Stimulated activated CD4-positive, alpha-beta T cell treated with anti-CD3 and anti-CD28 coated beads, Interleukin-15, amount 100 ng/mL, for 1 hour (primary cell): ENCODE measurements at regions not wholly inside any gene's neighbourhood (a gene's known extent, or its start where the extent isn't known, plus 50 kb on each side); places are given as distances from the start of the nearest gene placed in this dataset.

Source experiments
- DNase-seq, 2 donors: peaks; one replicate each; pipeline ENCODE4 v3.0.0-alpha.2; 2020; ENCODE audit warnings: low read depth in 1 of 2, low spot score in 1 of 2

DNA sequence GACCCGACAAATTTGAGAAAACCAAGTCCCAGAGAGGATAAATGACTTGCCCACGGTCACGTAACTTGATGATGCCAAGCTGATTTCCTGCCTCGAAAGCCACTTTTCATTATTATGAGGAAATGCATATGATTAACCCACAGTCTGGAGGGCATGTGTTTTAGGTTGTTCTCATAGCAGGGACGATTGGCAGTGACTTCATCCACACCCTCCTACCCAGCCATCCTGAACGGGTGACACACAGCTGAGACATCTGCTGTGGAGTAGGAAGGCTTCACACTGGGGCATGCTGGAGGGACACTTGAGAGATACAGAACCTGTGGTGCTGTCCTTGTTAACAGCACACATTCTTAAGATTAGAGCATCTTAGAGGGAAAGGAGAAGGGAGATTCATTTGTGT is 65.4 kb upstream of the WDFY2 start:
- no peak for DNase-seq

DNA sequence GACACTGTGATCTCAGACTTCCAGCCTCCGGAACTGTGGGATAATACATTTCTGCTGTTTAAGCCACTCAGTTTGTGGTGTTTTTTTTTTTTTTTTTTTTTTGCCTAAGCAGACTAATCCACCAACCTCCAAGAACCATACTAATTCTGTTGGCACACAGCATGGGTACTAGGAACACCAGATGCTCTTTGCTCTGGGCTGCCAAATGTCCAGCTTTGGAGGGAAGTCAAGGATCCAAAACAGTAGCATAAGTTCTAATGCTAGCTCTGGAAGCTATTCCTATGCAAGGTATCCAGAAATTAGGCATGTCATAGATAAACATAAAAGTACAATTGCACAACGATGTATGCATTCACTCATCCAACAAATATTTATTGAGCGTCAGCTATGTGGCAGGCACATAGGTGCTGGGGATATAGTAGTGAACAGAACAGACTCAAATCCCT is 64.5 kb upstream of the WDFY2 start:
- DNase-seq, result no peak

- no peak for DNase-seq
Observed at GRCh38 chr13:51520524-51520923, 63.7 kb upstream of the WDFY2 start.

DNA sequence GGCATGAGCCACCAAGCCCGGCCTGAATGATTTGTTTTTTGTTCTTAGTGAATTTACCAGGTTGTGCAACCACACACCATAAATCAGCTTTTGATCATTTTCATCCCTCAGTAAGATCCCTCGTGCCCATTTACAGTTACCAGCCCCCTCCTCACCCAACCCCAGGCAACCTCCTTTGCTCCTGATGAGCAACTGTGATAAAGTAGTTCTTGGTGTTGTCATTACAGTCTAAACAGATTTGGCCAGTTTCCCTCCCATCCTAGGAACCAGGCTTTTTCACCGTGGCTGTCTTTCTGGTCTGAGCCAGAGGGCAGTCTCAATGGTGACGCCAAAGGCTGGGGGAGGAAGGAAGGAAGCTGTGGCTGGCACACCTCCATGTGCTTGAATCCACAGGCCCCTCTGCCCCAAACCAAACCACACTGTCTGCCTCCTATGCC is 61.2 kb upstream of the WDFY2 start:
- no peak for DNase-seq

- no peak for DNase-seq
Observed at GRCh38 chr13:51524312-51524711, 60.0 kb upstream of the WDFY2 start.

- no peak for DNase-seq
Observed at GRCh38 chr13:51524829-51525566, 59.3 kb upstream of the WDFY2 start.

DNA sequence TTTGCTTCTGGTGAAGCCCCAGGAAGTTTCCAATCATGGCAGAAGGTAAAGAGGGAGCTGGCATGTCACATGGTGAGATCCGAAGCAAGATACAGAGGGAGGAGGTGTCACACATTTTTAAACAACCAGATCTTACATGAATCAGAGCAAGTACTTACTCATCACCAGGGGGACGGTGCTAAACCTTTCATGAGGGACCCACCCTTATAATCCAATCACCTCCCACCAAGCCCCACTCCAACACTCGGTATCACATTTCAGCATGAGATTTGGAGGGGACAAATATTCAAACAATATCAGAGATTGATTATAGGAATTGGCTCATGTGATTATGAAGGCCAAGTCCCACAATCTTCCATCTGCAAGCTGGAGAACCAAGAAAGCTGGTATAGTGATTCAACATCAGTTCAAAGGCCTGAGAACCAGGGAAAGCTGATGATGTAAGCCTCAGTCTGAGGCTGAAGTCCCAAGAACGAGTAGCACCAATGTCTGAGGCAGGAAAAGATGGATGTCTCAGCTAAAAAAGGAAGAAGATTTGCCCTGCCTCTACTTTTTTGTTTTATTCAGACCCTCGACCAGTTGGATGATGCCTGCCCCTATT is 58.6 kb upstream of the WDFY2 start:
- DNase-seq, result no peak

- no peak for DNase-seq
Observed at GRCh38 chr13:51526202-51526601, 58.1 kb upstream of the WDFY2 start.

DNA sequence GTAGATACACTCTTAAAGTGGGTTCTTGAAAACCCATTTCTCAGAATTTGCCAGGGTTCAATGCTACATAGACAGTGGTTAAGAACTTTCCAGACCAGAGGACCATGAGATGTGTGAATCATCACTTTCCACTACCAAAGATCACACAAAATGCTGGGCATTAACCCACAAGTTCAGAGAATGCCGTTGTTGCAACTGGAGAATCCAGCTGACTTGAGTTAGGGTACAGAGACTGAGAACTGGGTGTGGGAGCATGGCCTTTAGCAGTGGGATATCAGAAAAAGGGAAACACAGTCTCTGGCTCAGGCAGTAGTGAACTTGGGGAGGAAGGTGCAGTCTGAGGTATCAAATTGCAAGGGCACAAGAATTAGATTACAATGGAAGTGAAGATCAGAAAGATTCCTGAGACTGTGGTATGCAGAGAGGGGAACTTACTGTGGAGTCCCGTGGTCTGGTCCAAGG is 51.5 kb upstream of the WDFY2 start:
- no peak for DNase-seq

- DNase-seq, result peak in 1 of 2 donors; percentile 5
Observed at GRCh38 chr13:51534041-51534817, 50.0 kb upstream of the WDFY2 start.
